Tongue (tissue), 1 donor: ENCODE measurements at regions not wholly inside any gene's neighbourhood (a gene's known extent, or its start where the extent isn't known, plus 50 kb on each side); places are given as distances from the start of the nearest gene placed in this dataset.
A peak's percentile ranks its signal among the peaks of the same experiment; 100 is the strongest.

Experiments used
- DNase-seq: peaks from one replicate; pipeline ENCODE4 v3.0.0-alpha.2; 2015

DNA sequence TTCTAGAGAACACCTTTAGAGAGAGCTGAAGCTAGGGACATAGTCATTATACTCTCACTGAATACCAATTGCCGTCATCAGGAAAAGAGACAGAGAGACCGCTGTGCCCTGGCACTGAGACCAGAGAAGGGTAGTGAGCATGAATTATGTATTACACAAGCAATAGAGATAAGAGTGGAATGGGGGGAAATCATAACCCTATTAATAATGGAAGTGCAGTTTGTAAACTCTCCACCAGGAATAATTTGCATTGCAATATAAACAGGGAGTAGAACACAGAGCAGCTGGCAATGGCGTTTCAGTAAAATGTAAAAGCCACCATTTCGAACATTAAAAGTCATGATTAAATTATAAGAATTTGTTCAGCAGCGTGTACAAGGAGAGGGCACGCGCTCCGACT is 244.5 kb downstream of the MAFB start:
- no peak for DNase-seq

DNA sequence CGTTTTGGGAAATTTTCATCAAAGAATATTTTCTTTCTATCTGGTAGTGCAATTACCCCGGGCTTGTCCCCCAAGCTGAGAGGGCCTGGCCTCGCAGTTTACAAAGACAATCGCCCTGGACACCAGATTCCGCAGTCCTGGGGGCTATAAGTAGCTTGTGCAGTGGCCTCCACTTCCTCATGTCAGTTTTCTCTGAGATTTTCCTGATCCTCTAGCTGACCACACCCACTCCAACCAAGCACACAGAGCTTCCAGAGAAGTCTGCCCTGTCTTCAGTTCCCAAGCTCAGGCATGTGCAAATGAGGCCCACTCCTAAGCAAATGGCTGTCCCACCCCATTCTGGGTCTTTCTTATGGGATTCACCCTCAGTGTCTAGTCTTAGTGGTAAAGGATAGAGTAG is 245.3 kb downstream of the MAFB start:
- peak; percentile 18 for DNase-seq

DNA sequence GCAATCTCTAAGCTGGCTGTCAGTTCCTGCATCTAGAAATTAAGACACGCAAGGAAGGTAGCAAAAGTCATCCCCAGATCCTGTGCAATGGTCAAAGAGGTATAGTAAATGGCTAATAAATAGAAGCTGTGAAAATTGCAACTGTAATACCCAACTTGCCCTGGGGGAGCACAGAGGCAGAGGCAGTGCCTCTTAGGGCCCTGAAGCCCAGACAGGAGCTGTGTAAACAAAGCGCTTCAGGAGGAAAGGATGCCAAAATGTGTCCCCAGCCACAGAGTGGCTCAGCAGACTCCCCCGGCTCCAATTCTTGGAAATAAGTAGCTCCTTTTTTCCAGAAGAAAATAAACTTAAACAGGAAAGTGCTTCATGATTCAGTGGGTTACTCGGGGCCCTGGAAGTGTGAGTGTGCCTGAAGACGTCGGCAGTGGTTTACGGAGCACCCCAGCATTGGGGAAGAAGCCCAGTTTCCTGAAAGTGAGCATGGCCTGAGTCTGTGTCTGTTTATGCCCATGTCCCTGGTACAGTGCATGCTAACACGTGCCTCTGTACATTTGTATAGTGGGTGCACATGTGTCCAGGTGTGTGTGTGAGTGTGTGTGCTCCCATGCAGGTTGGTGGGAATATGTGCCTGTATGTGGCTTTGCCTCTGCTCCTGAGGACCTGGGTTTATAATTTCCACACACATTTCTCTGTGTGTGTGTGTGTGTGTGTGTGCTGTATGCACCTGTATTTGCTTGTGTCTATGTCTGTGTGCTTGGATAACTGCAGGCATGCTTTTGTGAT is 246.7 kb downstream of the MAFB start:
- peak; percentile 18 for DNase-seq

DNA sequence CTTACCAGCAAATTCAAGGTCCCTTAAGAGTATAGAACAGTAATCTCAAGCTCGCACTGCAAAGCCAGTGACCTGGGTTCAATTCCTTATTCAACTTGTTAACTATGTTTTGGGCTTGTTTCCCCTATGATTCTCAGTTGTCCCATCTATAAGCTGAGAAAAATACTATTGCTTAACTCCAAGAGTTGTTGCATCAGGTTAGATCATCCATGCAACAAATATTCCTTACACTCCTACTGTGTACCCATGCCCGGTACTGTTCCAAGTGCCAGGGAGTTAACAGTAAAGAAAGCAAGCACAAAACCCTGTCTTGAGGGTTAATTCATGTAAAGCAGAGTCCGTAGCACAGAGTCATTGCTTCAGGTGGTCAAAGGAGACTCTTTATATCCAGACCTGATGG is 247.3 kb downstream of the MAFB start:
- DNase-seq: no peak

DNA sequence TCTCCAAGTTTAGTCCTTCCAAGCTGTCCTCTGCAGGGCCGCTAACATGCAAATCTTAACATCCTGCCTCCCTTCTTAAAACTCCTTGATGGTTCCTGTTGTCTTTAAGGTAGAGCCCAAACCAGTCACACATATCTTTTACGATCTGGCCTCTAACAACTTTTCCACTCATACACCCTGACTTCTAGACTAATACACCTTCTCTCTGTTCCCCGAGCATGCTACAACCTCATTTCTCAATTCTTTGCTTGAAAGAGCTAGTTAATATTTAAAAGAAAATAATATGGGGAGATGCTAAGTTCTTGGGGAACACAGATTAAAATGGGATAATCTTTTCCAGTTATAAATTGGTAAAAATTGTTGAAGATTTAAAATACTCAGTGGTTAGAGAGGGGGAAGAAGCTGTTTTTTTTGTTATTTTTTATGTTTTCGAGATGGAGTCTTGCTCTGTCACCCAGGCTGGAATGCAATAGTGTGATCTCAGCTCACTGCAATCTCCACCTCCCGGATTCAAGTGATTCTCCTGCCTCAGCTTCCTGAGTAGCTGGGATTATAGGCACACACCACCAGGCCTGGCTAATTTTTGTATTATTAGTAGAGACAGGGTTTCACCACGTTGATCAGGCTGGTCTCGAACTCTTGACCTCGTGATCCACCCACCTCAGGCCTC is 250.7 kb downstream of the MAFB start:
- DNase-seq: no peak

DNA sequence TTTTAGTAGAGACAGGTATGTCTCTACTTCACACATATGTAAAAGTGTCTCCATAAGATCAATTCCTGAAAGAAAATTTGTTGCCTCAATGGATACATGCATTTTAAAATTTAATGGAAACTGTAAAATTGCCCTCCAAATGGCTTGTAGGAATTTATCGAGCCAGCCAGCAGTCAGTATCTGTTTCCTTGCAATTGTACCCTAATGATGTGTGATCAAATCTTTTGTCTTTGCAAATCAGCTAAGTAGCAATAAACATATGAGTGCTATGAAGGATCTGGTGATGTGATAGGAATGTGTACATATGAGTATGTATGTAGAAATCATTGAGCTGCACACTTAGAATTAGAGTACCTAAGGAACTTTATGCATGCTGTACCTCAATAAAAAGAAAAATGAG is 253.0 kb downstream of the MAFB start:
- DNase-seq: no peak

DNA sequence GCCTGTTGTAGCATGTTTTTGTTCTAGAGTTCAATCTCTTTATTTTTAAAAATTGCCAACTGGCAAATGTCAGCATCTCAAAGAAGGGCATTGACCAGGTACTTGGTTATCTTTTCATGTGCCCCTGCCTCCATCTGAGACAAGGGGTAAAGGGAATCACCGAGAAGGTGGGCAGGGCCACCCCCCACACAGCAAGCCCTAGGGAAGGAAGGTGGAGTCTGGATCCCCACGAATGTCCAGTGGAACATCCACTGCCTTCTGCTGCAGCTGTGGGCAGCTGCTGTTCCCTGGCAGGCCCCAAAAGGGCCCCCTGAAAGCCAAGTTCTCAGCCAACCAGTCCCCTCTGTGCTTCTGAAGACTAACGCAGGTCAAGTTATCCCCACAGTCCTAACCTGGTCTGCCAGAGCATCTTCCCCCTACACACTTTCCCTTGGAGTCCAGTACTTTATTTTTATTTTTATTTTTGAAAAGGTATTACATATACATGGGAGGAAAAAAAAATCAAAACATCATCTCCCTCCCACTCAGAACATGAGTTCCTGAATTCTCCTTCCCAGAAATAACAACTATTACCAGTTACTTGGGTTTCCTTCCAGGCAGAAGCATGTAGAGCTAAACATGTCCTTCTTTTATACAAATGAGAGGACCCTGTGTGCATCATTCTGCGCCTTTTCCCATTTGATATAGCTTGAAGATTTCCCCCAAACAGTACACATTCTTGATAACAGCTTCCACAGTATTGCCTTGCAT is 253.7 kb downstream of the MAFB start:
- DNase-seq: no peak

DNA sequence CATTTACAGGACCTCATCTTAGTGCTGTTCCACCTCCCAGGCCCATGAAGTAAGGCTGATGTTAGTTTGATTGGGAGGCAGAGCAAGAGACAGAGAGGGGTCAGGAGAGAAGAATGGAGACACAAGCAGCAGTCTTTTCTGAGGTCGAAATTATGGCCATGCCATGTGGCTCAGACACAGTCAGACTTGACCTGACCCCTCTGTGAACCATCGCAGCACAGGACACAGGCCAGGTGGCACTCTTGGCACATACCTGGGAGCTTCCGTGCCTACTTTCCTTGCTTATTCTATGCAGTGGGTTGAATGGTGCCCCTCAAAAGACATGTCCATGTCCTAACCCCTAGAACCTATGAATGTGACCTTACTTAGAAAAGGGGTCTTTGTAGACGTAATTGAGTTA is 254.9 kb downstream of the MAFB start:
- DNase-seq: no peak

DNA sequence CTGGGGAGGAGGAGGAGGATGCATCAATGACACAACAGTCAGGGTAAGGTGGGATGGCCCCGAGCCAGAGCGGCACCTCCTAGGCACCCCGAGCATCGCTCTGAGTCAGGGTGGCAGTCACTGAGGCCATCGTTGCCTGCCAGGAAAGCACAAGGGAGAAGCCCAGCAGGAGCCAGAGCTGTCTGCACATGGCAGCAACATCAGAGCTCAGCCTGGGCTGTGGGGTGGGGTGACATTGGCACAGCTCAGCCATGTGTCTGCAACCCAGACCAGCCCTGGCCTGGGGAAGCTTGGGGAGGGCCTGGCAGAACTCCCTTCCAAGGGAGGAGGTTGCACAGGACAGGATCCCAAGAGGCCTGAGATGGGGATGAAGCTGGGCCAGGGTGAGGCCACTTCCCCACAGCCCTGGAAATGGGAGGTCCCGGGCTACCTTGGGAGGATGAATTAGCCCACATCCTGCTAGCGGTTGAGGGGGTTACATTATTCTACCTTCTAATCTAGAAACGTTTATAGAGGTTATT is 255.6 kb downstream of the MAFB start:
- no peak for DNase-seq

DNA sequence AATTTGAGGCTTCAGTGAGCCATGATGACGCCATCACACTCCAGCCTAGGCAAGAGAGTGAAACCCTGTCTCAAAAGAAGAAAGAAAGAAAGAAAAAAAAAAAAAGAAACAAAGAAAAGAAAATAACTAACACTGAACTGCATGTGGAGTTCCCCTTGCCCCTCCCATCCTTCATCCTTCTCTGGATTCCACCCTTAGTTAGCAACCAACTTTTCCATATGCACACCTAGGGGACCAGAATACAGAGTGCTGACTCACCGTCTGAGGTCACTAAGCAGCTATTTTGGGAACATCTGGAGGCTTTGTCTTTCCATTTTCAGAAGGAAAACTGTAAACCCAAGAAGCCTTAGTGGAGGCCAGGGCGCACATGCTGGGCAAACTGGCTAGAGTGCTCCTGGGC is 257.4 kb downstream of the MAFB start:
- DNase-seq: peak; percentile 16

DNA sequence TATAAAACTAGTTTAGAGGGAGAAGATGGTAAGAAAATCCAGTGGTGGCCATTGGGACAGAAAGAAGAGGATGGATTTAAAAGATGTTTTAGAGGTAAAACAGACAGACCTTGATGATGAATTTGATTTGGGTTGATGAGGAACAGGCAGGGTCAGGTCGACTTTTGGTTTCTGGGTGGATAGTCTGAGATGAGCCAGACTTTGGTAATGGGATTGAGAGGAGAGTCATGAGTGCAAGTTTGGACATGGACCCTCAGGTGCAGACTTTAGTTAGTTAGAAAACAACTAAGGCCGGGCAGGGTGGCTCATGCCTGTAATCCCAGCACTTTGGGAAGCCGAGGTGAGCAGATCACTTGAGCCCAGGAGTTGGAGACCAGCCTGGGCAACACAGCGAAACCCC is 257.9 kb downstream of the MAFB start:
- no peak for DNase-seq

DNA sequence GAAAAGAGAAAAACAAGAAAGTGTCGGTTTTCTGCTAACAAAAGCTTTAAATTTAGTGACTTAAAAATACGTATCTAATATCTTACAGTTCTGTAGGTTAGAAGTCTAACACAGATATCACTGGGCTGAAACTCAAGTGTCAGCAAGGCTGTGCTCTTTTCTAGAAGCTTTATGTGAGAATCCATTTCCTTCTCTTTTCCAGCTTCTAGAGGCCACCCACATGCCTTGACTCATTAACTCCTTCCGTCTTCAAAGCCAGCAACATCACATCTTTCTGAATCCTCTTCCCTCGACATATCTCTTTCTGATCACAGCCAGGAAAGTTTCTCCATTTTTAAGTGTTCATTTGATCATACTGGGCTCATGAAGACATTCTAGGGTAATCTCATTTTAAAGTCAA is 262.0 kb downstream of the MAFB start:
- no peak for DNase-seq

DNA sequence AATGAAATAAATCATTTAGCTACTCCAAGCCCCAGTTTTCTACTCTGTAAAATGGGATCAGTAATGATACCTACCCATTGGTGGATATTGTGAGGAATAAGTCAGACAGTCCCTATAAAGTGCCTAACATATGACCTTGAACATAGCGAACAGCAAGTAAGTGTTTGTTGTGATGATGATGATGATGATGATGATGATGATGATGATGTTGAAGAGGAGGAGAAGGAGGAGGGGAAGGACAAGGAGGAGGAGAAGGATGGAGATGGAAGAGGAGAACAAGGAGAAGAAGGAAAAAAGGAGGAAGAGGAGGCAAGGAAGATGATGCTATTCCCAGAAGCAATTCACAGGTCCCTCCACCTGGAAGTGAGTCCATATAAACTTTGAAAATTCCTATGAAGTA is 264.3 kb downstream of the MAFB start:
- DNase-seq: no peak

DNA sequence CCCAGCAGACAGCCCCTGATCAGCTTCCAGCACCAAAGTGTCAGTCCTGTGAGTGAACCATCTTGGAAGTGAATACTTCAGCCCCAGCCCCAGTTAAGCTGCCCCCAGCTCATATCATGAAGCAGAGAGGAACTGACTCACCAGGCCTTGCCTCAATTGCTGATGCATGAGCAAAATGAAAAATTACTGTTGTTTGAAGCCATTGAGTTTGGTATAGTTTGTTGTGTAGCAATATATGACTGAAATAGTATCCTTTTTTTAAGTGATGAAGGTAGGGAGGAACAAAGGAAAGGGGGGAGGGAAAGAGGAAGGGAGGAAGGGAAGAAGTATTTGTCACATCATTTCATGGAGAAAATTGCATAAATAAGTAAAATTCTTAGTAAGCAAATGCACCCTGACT is 266.4 kb downstream of the MAFB start:
- no peak for DNase-seq

DNA sequence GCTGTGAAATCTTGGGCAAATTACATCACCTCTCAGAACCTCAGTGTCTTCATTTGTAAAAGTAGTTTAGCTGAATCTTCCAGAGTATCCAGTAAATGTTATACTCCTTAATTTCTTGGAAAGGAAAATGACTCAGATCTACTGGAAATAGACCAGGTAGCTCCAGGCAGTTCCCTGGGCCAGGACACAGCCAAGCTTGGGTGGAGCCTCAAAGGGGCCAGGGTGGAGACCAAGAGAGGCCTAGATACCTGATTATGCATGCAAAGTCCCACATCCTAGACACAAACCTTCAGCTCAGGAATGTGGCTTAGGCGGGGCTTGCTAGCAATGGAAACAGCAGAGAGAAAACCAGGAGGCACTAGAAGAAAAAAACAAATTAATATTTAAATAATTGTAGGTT is 272.8 kb downstream of the MAFB start:
- DNase-seq: no peak

DNA sequence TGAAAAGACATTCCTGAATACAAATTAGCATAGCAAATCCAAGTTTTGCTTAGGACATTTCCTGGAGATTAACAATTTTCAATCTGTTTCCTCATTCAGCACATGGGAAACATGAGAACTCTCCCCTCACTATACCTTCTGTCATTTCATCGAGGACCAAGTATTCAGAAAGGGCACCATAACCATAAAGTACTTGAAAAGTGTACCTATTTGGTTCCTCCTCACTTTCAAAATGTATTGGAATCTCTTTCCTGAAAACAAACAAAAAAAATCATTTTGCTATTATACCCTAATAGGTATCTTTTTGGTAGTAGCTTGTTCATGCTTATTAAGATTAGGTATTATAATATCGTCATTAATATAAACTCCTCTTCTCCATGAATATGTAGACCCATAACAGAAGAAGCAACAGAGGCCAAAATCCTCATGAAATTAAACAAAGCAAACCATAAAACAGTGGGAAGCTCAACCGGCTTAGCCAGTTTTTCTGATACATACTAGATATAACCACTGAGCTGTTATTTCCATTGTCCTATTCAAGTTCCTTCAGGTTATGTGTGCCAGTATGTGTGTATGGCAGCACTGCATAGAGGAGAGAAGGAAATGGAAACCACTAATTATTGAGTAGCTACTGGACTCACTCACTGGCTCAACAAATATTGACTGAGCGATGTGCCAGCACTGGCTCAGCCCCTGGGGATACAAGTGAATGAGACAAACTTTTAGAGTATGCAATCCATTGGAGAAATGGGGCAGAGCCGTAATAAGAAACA is 274.0 kb downstream of the MAFB start:
- no peak for DNase-seq

DNA sequence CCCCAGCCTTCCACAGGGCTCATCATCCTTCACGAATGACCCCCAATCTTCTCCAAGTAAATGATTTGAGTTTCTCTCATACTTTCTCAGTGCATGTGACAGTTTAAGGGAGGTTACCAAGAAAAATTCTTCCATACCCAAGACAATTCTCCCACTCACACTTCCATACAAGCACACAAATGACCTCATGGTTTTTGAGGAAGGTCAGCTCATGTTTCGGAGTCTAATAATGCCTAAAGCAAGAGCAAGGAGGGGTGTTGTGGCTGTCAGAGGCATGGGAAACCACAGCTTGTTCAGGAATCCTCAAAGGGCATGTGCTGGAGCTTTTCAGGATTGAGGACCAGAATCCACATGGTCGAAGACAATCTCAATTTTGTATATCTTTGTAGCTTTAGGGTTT is 279.0 kb downstream of the MAFB start:
- DNase-seq: no peak

DNA sequence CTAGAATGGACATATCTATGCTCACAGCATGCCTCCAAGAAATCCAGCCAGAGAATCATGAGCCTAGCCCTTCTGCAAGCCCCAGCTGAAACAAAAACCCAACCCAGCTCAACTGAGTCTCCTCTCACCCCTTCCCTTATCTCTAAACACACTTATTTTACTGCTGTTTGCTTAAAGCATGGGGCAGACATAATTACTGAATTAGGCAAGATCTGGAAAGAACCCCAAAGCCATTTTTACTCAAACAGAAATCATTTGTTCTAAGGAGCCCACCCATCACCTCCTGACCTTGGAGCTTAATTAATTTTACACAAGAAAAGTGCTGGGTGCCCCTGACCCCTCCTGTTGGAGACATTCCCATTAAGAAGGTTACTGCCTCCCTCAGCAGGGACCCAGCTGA is 291.6 kb downstream of the MAFB start:
- no peak for DNase-seq

DNA sequence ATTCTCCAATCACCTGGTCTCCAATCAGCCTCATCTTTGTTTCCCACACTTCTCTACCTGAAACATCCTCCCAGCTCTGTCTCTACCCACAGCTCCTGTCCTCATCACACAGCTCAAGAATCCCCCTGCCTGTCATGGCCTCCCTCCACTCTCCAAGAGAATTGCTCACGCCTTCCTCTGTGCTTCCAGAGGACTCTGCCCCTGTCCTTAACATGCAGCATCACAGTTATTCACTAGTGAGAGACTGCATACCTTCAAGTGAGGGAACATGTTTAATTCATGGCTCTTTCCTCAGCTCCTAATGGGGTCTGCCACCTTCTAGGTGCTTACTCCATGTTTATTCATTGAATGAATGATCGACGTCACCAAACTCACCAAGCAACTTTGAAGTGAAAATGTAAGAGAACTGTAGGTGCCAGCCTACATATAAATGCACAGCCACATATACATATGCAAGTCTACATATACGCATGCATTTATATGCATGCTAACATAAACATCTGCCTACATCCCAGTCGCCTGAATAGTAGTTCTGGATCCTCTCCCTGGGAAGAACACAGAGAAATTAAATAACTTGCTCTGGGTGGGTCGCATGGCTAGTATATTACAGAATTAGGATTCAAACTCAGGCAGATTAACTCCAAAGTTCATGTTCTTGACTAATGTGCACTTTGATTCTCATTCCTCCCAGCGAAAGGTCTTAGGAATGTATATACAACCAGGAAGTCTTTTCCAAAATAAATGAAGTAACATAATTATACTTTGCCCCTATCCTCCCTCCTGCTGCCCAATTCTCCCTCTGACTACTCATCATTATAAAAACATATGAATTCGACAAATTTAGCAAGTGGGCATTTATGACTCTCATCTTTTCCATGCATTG is 295.6 kb downstream of the MAFB start:
- no peak for DNase-seq

DNA sequence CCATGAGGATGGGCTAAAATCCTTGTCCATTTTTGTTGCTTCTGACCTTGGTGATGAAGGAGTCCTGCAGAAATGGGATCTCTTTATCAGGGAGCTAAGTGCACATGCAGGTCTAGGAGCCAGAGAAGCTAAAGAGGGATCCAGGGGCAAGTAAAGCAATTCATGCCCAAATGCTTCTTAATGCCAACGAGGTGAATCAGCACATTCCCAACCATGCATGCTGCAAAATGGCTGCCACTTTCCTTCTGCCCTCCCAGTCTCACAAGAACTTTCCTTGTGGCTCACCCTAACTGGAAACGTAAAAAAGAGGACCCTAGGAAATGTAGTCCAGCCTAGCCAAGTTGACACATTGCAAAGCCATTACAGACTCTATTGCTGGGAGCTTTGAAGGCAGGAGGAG is 298.4 kb downstream of the MAFB start:
- no peak for DNase-seq

DNA sequence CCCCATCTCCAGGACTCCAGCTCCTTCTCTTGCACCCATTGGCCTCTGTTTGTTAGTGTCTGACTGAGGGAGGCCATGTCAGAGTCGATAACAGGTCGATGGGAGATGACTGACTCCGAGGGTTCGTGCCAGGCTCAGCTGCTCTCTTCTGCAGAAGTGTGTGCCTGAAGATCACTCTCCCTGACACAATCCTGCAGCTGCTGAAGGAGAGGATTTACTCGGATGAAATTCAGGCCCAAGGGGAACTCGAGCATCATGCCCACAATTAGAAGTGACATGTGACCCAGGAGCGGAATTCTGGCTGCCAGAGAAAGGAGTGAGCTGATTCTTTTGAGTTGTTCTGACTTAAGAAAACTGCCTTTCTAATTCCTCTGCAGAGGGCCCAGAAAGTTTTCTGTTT is 318.2 kb downstream of the MAFB start:
- peak; percentile 81 for DNase-seq
